SK-N-SH treated with all-trans-retinoic acid at 6 μM for 48 hours (cell line): ENCODE measurements at regions not wholly inside any gene's neighbourhood (a gene's known extent, or its start where the extent isn't known, plus 50 kb on each side); places are given as distances from the start of the nearest gene placed in this dataset.

ENCODE experiments used
- GLIS3 ChIP-seq: fragments of 250-450 bp; sonication (Bioruptor Pico); IDR thresholded peaks from 2 replicates; pipeline ENCODE4 v1.5.0; 2020; ENCODE audit warnings: mild to moderate bottlenecking, moderate library complexity
- ISL1 ChIP-seq: fragments of 250-450 bp; sonication (Bioruptor Pico); IDR thresholded peaks from 2 replicates; pipeline ENCODE4 v2.1.2; 2022; ENCODE audit warnings: mild to moderate bottlenecking, moderate library complexity
- ZC3H10 ChIP-seq: fragments of 250-450 bp; sonication (Bioruptor Pico); IDR thresholded peaks from 2 replicates; pipeline ENCODE4 v1.5.1; 2021; ENCODE audit warnings: mild to moderate bottlenecking, moderate library complexity
- ZFP3 ChIP-seq: fragments of 250-450 bp; sonication (Bioruptor Pico); IDR thresholded peaks from 2 replicates; pipeline ENCODE4 v1.5.0; 2020; ENCODE audit warnings: mild to moderate bottlenecking, moderate library complexity
- ZFP30 ChIP-seq: fragments of 450-650 bp; formaldehyde crosslinking; IDR thresholded peaks from 2 replicates; pipeline ENCODE4 v1.5.0; 2022; ENCODE audit warnings: mild to moderate bottlenecking, moderate library complexity
- ZNF565 ChIP-seq: fragments of 450-650 bp; formaldehyde crosslinking; conservative IDR thresholded peaks from 2 replicates; pipeline ENCODE4 v1.5.0; 2020; ENCODE audit warnings: low read depth, mild to moderate bottlenecking, moderate library complexity

DNA sequence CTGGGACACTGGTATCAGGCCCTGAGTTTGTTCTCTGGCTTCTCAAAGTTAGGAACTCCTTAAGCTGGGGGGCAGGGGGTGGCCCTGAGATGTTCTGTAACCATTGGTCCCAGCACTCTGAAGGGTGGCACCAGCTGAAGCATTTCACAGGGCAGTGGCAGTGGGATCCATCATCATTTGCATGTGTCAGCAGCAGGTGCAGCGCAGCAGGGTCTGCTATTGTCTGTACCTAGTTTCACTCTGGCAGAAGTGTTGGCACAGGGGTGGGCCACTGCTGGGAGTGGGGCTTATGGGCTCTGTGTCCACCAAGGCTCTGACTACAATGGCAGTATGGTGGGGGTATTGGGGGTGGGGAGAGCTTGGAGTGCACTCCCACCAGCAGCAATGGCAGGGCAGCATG, 460.4 kb upstream of the ZNF804A start:
- TF ChIP-seq ZFP3 (CRISPR knock-in tag) = no peak
- no peak for TF ChIP-seq ZFP30
- TF ChIP-seq GLIS3 (CRISPR knock-in tag) = no peak
- no peak for TF ChIP-seq ISL1 (CRISPR knock-in tag)
- TF ChIP-seq ZC3H10 (CRISPR knock-in tag) = no peak
- no peak for TF ChIP-seq ZNF565 (CRISPR knock-in tag)
